Lower leg skin (tissue), 4 donors: ENCODE measurements at regions not wholly inside any gene's neighbourhood (a gene's known extent, or its start where the extent isn't known, plus 50 kb on each side); places are given as distances from the start of the nearest gene placed in this dataset.

Experiments
- DNase-seq, 2 donors: peaks; one replicate each; pipeline ENCODE4 v3.0.0-alpha.2; 2019; ENCODE audit warnings: low spot score in 2 of 2
- H3K4me3 ChIP-seq: fragments of 200-600 bp; sonication (generic); 2 replicates; pipeline ENCODE4 v1.5.1; 2017; ENCODE audit warnings: mild to moderate bottlenecking, low read depth; ENCODE audit not compliant: poor library complexity, severe bottlenecking
- POLR2A ChIP-seq, 2 donors: fragments of 450-650 bp; IDR thresholded peaks; one replicate each; pipeline ENCODE4 v1.6.1; 2016 to 2017; ENCODE audit warnings: antibody characterized with exemption in 2 of 2, mild to moderate bottlenecking in 1 of 2, moderate library complexity in 1 of 2
- WGBS, 2 donors: methylation state at CpG; one replicate each; pipeline ENCODE4 v1.1.5; 2018; 5-methylcytosine and 5-hydroxymethylcytosine counted together
- intact Hi-C: fragments of 100-400 bp; cut with DNase I; formaldehyde crosslinking; loops from one replicate; pipeline ENCODE4 v1.15.0; 2023; ENCODE audit warnings: low total_unique reads
- TF ChIP-seq, protein P1 (sequence below), 3 donors: fragments of 450-650 bp; IDR thresholded peaks; one replicate each; pipeline ENCODE4 v1.5.1; 2016; ENCODE audit warnings: antibody characterized with exemption in 3 of 3, mild to moderate bottlenecking in 3 of 3, moderate library complexity in 2 of 3

DNA sequence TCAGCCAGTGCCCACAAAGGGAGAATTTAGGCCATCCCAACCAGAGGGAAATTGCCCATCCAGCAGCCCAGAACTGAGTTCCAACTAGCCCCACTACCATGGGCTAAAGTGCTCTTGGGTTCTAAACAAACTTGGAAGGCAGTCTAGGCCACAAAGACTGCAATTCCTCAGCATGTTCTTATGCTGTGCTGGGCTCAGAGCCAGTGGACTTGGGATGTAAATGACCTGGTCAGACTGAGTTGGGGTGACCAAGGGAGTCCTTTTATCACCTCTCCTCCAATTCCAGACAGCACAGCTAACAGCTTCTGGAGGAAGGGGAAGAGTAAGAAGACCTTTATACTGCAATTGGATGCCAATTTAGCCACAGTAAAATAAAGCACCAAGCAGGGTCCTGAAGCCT, 607.2 kb upstream of the KCND2 start:
- DNase-seq: no peak
- TF ChIP-seq, protein P1, sequence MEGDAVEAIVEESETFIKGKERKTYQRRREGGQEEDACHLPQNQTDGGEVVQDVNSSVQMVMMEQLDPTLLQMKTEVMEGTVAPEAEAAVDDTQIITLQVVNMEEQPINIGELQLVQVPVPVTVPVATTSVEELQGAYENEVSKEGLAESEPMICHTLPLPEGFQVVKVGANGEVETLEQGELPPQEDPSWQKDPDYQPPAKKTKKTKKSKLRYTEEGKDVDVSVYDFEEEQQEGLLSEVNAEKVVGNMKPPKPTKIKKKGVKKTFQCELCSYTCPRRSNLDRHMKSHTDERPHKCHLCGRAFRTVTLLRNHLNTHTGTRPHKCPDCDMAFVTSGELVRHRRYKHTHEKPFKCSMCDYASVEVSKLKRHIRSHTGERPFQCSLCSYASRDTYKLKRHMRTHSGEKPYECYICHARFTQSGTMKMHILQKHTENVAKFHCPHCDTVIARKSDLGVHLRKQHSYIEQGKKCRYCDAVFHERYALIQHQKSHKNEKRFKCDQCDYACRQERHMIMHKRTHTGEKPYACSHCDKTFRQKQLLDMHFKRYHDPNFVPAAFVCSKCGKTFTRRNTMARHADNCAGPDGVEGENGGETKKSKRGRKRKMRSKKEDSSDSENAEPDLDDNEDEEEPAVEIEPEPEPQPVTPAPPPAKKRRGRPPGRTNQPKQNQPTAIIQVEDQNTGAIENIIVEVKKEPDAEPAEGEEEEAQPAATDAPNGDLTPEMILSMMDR (IDR thresholded peaks at IDR 0.05): no peak
- H3K4me3 ChIP-seq: no peak overlapping the region
- intact Hi-C loops: no loop called here

DNA sequence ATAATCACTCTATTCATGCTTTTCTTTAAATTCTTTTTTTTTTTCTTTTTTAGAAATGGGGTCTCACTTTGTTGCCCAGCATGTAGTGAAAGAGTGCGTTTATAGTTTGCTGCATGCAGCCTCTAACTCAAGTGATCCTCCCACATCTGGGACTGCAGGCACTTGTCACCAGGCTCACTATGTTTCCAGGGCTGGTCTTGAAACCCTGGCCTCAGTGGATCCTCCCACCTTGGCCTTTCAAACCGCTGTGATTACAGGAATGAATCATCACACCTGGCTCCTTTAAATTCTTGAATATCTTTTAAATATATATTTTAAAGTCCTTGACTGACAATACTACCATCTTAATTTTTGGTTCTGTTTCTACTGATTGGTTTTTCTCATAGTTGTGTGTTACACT, 591.6 kb upstream of the KCND2 start:
- TF ChIP-seq, protein P1 (IDR thresholded peaks at IDR 0.05): no peak
- TF ChIP-seq POLR2A (IDR thresholded peaks at IDR 0.05): no peak
- DNase-seq: no peak
- intact Hi-C loops: no loop called here
- WGBS, 2 donors: 66 to 72% methylated on average over 2 of the region's 2 CpGs
- H3K4me3 ChIP-seq: no peak overlapping the region

DNA sequence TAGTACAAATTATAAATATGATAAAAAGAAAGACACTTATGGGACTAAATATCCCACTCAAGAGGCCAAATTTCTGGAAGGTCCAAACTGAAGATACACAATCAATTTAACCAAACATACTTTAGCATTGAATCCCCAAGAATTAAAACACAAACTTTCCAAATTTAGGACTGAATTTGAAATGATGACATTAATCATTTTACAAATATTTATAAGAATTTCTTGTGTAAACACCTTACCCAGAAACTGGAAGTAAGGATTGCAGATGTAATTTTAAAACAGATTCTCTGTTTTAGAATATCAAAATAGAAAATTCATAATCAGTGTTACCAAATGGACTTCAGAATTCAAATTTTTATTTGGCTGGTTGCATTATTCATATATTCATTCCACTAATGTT, 588.2 kb upstream of the KCND2 start:
- H3K4me3 ChIP-seq: no peak overlapping the region
- DNase-seq: no peak
- intact Hi-C loops: no loop called here
- TF ChIP-seq POLR2A (IDR thresholded peaks at IDR 0.05): no peak
- TF ChIP-seq, protein P1 (IDR thresholded peaks at IDR 0.05): no peak

DNA sequence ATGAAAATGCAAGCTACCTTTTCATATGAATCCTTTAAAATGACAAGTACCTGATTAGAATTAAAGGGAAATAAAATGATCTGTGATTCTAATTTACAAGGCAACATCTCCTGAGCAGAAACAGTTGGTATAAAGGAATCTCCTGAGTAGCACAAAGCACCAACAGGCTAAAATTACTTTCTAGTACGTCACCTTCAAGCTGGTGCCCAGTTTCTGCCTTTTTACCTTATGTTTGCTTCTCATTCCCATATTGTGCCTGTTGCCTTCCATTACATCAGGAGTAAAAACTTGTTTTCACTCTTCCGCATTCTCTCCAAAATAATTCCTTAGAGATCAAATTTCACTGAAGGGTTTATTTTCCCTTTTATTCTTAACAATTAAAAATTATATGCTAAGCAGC, 587.1 kb upstream of the KCND2 start:
- DNase-seq: no peak
- TF ChIP-seq, protein P1 (IDR thresholded peaks at IDR 0.05): no peak
- TF ChIP-seq POLR2A (IDR thresholded peaks at IDR 0.05): no peak
- 80 to 88% methylated on average over 2 of the region's 2 CpGs for WGBS, 2 donors
- H3K4me3 ChIP-seq: no peak overlapping the region
- intact Hi-C loops: no loop called here

DNA sequence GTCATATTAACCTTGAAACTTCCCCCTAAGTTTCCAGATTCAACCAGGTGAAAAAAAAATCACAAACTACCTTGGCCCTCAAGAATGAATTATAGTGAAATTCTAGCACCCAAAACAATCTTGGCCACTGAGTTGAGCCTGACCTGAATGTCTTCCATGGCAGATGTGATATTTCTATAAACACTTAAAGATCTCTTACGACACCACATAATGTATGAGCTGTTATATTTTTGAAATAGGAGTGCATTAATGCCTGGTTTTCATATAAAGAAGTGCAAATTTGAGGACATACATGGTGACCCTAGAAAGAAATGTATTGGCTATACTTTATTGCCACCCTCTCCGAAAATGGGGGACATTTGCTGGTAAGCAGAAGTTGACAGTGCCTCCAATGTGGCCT, 584.1 kb upstream of the KCND2 start:
- no peak for DNase-seq
- no peak overlapping the region for H3K4me3 ChIP-seq
- TF ChIP-seq, protein P1 (IDR thresholded peaks at IDR 0.05): no peak
- TF ChIP-seq POLR2A (IDR thresholded peaks at IDR 0.05): no peak
- intact Hi-C loops: no loop called here
- WGBS, 2 donors: 79 to 86% methylated on average over 2 of the region's 2 CpGs

DNA sequence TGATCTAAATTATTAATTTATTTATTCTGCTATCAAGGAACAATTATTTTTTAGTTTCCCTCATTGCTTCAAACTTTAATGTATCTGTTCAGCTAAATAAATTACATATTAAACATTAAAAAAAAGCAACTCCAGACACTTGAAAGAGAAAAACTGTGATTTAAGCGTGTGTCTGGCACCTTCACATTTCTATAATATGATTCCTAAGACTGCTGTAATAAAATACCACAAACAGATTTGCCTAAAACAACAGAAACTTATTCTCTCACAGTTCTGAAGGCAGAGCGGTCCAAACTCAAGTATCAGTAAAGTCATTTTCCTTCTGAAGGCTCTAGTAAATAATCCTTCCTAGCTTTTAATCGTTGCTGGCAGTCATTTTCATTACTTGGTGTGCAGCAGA, 580.4 kb upstream of the KCND2 start:
- WGBS, 2 donors: 56 to 59% methylated on average over 3 of the region's 3 CpGs
- DNase-seq: no peak
- no peak overlapping the region for H3K4me3 ChIP-seq
- TF ChIP-seq POLR2A (IDR thresholded peaks at IDR 0.05): no peak
- TF ChIP-seq, protein P1 (IDR thresholded peaks at IDR 0.05): no peak
- intact Hi-C loops: no loop called here
